ENCODE measurements at regions not wholly inside any gene's neighbourhood (a gene's known extent, or its start where the extent isn't known, plus 50 kb on each side); places are given as distances from the start of the nearest gene placed in this dataset.
"Not testable (repeated sequence)": the region's sequence is repeated elsewhere in the genome, so short reads cannot be mapped to it uniquely, and the experiment has no call there.

DNA sequence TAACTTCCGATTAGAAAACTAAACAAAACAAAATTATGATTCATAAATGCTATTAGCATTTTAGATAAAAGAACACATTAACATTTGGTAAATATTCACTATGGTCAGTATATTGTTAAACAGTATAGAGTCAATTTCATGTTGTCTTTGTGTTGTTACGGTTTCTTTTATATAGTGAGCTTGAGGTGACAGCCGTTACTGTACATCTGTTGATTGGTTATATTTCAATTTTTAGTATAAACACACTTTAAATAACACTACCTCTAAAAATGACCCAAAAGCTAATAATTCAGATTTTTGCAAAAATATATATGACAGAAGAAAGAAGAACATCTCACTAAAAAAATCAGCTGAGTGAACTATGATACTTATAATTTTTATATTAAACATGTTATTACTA is 249.0 kb upstream of the LUZP2 start:
- in situ Hi-C loops (cut with HindIII; ENCODE audit: low pct_ligation_motif_present, low pct_unique_long_range_greater_than_20kb, low sequenced_read_pairs) = no loop called here
- DNase-seq = no peak

GRCh38 chr11:24249921-24250320 is 246.9 kb upstream of the LUZP2 start:
- DNase-seq = no peak
- in situ Hi-C loops (cut with HindIII; ENCODE audit: low pct_ligation_motif_present, low pct_unique_long_range_greater_than_20kb, low sequenced_read_pairs) = no loop called here

- in situ Hi-C loops (cut with HindIII; ENCODE audit: low pct_ligation_motif_present, low pct_unique_long_range_greater_than_20kb, low sequenced_read_pairs) = no loop called here
- no peak for DNase-seq
Observed at GRCh38 chr11:24253237-24253760, 243.6 kb upstream of the LUZP2 start.

GRCh38 chr11:24264868-24265267 is 232.0 kb upstream of the LUZP2 start:
- in situ Hi-C loops (cut with HindIII; ENCODE audit: low pct_ligation_motif_present, low pct_unique_long_range_greater_than_20kb, low sequenced_read_pairs) = no loop called here
- DNase-seq = no peak

DNA sequence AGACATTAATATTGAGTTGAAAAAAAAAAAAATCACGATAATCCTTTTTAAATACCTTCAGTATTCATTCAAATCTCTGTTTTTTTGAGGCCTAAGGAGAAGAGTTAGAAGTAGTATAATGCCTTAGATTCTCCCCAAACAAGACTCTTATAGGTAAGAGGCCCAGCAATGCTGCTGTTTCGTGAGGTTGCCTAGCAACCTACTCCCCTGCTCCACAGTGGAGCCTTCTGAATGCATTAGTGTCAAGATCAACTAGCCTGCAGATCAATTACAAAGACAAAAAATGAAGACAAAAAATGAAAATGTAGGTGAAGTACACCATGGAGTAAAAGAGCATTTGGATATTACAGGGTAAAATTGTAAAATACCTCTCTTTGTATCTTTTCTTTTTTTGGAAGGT is 229.8 kb upstream of the LUZP2 start:
- in situ Hi-C loops (cut with HindIII; ENCODE audit: low pct_ligation_motif_present, low pct_unique_long_range_greater_than_20kb, low sequenced_read_pairs) = no loop called here
- no peak for DNase-seq

DNA sequence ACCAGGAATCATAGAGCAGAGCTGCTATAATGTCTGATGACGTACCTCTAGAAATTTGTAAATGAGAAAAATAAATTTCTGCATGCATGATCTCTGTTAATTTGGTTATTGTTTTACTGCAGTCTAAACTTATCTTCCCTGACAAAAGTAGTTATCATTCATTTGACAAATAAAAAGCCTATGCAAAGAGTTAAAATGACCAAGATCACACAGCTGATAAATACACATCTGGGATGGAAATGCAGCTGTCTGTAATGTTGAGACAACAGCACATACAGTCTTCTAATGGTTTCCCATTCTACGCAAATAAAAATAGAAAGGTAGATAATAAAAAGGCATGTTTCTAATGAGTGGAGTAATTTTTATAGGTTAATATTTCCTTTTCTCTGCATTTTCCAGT is 225.1 kb upstream of the LUZP2 start:
- in situ Hi-C loops (cut with HindIII; ENCODE audit: low pct_ligation_motif_present, low pct_unique_long_range_greater_than_20kb, low sequenced_read_pairs) = no loop called here
- no peak for DNase-seq

DNA sequence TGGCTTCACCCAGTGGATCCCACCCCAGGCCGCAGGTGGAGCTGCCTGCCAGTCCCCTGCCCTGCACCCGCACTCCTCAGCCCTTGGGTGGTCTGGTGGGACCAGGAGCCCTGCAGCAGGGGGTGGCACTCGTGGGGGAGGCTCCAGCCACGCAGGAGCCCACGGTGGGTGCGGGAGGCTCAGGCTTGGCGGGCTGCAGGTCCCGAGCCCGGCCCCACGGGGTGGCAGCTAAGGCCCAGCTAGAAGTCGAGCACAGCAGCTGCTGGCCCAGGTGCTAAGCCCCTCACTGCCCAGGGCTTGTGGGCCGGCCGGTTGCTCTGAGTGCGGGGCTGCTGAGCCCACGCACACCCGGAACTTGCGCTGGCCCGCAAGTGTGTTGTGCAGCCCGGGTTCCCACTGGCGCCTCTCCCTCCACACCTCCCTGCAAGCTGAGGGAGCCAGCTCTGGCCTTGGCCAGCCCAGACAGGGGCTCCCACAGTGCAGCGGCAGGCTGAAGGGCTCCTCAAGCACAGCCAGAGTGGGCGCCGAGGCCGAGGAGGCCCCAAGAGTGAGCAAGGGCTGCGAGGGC is 222.6 kb upstream of the LUZP2 start:
- DNase-seq; in situ Hi-C loops (cut with HindIII; ENCODE audit: low pct_ligation_motif_present, low pct_unique_long_range_greater_than_20kb, low sequenced_read_pairs): not testable (repeated sequence)

DNA sequence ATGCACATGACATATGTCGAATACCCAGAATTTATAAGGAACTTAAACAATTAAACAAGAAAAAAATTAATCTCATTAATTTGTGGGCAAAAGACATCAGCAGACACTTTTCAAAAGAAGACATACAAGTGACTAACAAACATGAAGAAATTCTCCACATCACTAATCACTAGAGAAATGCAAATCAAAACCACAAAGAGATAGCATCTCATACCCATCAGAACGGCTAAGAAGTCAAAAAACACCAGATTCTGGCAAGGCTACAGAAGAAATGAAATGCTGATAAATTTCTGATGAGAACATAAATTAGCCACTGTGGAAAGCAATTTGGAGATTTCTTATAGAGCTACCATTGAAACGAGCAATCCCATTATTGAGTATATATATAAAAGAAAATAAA is 210.6 kb upstream of the LUZP2 start:
- DNase-seq = no peak
- in situ Hi-C loops (cut with HindIII; ENCODE audit: low pct_ligation_motif_present, low pct_unique_long_range_greater_than_20kb, low sequenced_read_pairs) = no loop called here

DNA sequence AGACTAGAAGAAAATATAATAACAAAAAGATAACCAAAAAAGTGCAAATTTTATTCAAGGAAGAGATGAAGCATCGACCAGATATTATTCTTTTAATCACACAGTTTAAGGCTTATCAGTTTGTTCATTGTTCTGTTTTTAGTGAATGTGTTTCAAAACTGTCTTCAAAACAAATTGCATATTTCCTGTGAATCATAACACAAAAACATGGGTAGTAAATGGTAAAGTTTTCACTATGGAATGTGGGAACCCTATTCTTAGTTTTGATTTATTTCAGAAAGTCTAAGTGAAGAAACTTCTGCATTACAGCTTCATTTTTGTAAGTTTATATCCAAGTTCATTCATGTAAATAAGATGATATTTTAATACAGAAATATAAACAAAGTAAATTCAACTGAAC is 207.6 kb upstream of the LUZP2 start:
- in situ Hi-C loops (cut with HindIII; ENCODE audit: low pct_ligation_motif_present, low pct_unique_long_range_greater_than_20kb, low sequenced_read_pairs) = no loop called here
- DNase-seq = no peak

- in situ Hi-C loops (cut with HindIII; ENCODE audit: low pct_ligation_motif_present, low pct_unique_long_range_greater_than_20kb, low sequenced_read_pairs) = no loop called here
- no peak for DNase-seq
Observed at GRCh38 chr11:24293964-24294363, 202.9 kb upstream of the LUZP2 start.

DNA sequence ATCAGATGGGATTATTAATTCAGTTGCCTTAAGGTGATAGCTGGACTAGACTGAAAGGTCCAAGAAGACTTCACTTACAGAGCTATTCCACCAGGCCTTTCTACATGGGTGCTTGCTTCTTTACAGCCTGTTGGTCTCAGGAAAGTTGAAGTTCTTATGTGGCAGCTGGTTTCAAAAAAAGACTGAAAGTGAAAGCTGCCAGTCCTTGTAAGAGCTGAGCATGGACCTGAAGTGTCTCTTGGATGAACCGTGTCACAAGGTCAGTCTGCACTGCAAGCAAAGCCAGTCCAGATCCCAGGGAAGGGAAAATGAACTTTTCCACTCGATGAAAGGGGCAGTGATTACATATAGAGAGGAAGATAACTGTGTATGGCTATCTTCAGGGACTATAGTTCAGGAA is 201.5 kb upstream of the LUZP2 start:
- in situ Hi-C loops (cut with HindIII; ENCODE audit: low pct_ligation_motif_present, low pct_unique_long_range_greater_than_20kb, low sequenced_read_pairs) = no loop called here
- no peak for DNase-seq

- no peak for DNase-seq
- in situ Hi-C loops (cut with HindIII; ENCODE audit: low pct_ligation_motif_present, low pct_unique_long_range_greater_than_20kb, low sequenced_read_pairs) = no loop called here
Observed at GRCh38 chr11:24297461-24297860, 199.4 kb upstream of the LUZP2 start.

DNA sequence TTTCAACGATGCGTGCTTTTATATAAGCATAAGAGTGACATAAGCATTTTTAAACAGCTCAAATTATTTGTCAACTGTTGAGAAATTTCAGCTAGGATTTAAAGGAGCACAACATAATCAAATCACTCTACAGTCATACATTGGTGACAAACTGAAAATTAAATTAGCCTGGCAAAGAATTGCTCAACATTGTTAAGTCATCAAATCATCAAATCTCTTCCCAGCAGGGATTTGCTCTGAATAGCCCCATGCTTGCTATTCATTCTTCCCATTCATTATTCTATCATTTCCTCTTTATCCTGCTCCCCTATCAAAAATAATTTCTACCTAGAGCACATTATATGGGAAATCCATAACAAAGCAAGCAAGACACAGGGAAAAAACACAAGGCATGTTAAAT is 198.7 kb upstream of the LUZP2 start:
- no peak for DNase-seq
- in situ Hi-C loops (cut with HindIII; ENCODE audit: low pct_ligation_motif_present, low pct_unique_long_range_greater_than_20kb, low sequenced_read_pairs) = no loop called here

DNA sequence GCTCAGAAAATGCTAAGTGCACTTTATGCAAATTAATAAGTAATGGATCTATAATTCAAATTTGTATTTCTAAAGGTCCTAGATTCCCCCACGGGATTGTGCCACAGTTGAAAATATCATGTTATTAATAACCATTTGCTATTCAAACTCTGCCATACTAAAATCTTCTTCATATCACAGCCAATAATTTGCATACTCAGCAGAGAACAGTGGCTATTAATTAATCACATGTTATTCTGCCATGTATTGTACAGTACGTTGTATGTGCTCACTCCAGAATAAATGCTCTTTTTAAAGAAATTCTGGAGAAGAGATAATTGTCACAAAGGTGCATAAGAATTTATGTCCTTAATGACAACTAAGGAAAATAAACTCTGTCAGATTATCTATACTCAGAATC is 184.9 kb upstream of the LUZP2 start:
- in situ Hi-C loops (cut with HindIII; ENCODE audit: low pct_ligation_motif_present, low pct_unique_long_range_greater_than_20kb, low sequenced_read_pairs) = no loop called here
- no peak for DNase-seq

DNA sequence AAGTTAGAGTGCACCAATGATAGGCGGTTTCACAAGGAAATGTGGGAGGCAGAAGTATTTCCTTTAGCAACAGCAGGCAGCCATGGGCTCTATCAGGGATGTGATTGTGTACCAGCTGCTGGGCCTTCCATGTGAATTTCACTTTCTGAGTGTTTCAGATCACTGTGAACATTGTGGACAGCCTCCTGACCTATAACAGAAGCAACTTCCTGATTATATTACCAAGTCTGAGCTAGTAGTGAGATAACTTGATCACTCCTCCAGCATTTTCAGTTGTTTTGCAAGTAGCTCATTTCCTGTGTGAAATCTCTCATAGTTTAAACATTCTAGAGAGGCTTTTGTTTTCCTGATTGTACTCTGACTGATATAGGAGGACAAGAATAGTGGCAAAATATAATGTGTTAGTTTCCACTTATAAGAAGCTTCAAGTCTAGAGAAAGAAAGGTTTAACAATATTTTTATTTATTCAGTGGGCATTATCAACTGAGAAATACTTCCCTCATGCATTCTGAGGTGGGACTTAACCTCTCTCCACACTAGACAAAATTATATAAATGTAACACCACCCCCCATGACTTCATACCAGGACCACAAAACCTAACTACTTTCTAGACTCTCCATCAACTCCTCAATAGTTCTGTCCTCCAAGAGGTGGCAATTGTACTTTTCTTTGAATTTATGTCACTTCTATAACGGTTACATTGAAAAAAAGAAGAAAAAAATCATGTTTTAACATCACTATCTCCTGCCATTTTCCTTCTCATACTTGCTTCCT is 184.2 kb upstream of the LUZP2 start:
- in situ Hi-C loops (cut with HindIII; ENCODE audit: low pct_ligation_motif_present, low pct_unique_long_range_greater_than_20kb, low sequenced_read_pairs) = no loop called here
- no peak for DNase-seq

DNA sequence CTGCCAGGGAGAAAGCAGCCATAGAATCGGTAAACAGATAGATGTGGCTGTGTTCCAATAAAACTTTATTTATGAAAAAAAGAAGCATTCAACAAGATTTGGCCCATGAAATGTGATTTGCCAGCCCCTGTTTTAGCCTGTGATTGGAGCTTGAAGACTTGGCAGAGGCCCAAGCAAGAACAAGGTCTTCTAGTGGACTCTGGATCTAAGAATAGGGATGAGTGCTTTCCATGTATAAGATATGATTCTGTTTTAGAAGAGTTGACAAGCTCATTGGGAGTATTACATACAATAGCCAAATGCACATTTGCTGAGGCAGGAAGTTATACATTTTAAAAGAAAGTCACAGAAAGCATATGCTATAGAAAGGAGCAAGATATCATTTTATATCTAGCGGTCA is 175.6 kb upstream of the LUZP2 start:
- in situ Hi-C loops (cut with HindIII; ENCODE audit: low pct_ligation_motif_present, low pct_unique_long_range_greater_than_20kb, low sequenced_read_pairs) = no loop called here
- DNase-seq = no peak

- in situ Hi-C loops (cut with HindIII; ENCODE audit: low pct_ligation_motif_present, low pct_unique_long_range_greater_than_20kb, low sequenced_read_pairs) = no loop called here
- no peak for DNase-seq
Observed at GRCh38 chr11:24324211-24324610, 172.6 kb upstream of the LUZP2 start.

- no peak for DNase-seq
- in situ Hi-C loops (cut with HindIII; ENCODE audit: low pct_ligation_motif_present, low pct_unique_long_range_greater_than_20kb, low sequenced_read_pairs) = no loop called here
Observed at GRCh38 chr11:24344222-24344621, 152.6 kb upstream of the LUZP2 start.

GRCh38 chr11:24348908-24349307 is 147.9 kb upstream of the LUZP2 start:
- DNase-seq = no peak

GRCh38 chr11:24351179-24351578 is 145.7 kb upstream of the LUZP2 start:
- in situ Hi-C loops (cut with HindIII; ENCODE audit: low pct_ligation_motif_present, low pct_unique_long_range_greater_than_20kb, low sequenced_read_pairs) = no loop called here
- no peak for DNase-seq

More at GRCh38 chr11:24348908-24349307, 147.9 kb upstream of the LUZP2 start:
- in situ Hi-C loops (cut with HindIII; ENCODE audit: low pct_ligation_motif_present, low pct_unique_long_range_greater_than_20kb, low sequenced_read_pairs) = no loop called here

Data from ACHN (cell line).